ENCODE measurements at regions not wholly inside any gene's neighbourhood (a gene's known extent, or its start where the extent isn't known, plus 50 kb on each side); places are given as distances from the start of the nearest gene placed in this dataset.

DNA sequence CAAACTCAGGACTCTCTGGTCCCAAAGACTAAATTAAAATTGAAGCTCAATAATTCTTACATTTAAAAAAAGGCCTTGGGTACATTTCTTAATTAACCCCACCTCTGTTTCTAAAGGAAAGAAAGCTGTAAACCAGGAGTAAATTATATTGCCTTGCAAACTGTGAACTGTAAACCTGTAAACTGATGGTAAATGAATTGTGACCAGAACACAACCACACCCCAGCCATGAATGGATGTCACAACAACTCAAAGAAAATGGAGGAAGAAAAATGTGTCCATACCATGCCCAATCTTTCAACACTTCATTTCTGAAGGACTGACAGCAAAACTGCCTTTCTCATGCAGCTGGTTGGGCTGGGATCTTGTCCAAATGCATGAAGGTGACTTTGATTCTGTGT, 171.3 kb upstream of the C1orf87 start:
- DNase-seq: no peak

GRCh38 chr1:60235275-60235674, 161.7 kb upstream of the C1orf87 start:
- DNase-seq: no peak

DNA sequence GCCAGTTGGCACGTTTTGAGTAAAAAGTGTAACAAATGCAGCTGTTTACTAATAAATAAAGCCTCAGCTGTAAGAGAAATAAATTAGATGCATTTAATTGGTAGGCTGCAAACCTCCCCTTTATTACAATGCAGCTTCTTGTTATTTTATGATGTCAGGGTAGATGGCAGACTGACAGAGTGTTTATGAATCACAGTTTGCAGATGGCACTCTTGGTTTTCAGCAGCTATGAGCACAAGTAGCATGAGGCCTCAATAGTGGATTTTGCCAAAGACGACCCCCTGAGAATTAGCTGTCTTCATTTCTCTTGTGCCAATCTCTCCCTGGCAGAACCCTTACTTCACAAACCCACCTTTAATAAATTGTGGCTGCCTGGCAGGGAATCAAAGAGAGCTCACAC, 161.2 kb upstream of the C1orf87 start:
- no peak for DNase-seq

- no peak for DNase-seq
These were observed 156.3 kb upstream of the C1orf87 start for GRCh38 chr1:60229821-60230220.

DNA sequence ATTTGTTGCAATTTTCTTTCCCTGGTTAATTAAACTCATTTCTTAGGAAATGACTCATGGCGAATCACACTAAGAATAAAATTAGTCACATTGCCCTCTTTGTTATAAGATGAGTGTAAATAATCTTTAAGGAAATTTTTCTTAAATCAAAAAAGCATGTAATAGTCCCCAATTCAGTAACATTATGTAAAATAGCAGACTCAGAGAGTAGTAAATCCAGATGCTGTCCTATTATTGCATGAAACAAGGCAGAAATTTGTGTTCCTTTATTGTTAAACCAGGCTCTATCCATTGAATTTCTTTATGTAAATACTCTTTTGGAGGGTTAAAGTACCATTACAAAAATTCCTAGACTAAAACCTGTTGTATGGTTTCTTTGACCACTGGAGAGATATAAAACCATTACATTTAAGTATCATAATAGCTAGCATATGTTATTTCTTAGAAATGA, 154.5 kb upstream of the C1orf87 start:
- DNase-seq: peak; percentile 32

DNA sequence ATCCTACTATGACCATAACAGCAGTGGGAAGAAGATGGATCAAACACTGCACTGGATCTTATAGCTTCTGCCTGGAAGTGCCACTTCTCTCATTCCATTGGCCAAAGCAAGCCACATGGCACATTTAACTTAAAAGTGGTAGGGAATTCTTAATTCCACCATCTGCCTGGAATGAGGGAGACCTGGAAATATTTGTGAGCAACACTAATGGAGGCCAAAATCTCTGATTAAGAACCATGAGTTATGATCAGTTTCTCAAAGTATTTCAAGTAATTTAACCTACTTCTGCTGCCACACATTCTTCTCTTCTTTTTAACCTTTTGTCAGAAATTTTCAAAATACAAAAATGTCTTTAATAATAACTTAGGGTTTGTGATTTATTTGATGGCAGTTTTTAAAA, 154.0 kb upstream of the C1orf87 start:
- DNase-seq: no peak

GRCh38 chr1:60225486-60225885, 151.9 kb upstream of the C1orf87 start:
- no peak for DNase-seq

GRCh38 chr1:60224523-60224922, 151.0 kb upstream of the C1orf87 start:
- DNase-seq: no peak

- no peak for DNase-seq
These were observed 149.6 kb upstream of the C1orf87 start for GRCh38 chr1:60223158-60223557.

DNA sequence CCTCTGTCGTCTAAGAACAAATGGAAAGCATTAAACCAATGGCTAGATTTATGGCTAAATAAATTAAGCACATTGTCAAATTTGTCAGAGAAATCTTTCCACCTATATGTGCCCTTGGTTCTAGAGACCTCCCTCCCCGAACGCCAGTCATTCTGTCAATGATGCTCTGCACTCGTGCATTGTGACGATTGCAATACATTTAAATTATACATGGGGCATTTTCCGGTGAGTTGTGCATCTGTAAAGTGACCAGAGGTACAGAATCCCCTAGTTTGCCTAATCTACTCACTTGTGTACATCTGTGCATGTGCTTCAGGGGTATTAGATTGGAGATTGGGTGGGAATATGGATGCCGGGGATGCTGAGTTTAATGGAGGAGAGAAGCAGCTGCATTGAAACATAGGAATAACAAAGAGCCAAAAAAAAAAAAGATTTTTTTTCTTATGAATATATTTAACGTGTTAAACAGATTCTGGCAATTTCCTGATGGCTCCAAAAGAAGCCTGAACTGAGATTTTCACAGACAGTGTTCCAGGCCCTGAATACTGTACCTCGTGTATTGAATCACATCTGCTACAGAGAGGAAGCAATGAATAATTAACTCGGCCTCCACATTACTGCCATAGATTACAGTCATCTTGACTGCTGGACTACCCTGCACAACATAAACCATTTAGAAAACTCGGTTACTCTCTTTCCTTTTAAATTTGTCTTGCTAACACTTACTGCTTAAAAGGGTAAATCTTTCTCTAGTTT, 149.0 kb upstream of the C1orf87 start:
- DNase-seq: no peak

DNA sequence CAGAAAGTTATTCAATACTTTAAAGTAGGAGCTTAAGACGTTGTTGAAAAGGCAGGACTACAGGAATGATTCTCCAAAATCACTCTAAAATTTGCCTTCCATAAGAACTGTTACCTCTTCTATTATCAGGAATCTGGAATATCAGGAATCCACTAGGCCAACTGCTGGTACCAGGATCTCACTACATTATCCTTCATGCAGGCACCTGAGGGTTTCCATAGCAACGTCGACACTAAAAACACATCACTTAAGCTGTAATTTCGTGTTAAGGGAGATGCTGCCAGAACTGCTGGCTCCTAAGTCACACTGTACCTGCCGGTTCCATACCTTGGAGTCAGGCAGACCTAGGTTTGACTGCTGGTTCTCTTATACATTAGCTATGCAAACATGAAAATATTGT, 139.7 kb upstream of the C1orf87 start:
- no peak for DNase-seq

- DNase-seq: no peak
These were observed 122.5 kb upstream of the C1orf87 start for GRCh38 chr1:60196026-60196425.

DNA sequence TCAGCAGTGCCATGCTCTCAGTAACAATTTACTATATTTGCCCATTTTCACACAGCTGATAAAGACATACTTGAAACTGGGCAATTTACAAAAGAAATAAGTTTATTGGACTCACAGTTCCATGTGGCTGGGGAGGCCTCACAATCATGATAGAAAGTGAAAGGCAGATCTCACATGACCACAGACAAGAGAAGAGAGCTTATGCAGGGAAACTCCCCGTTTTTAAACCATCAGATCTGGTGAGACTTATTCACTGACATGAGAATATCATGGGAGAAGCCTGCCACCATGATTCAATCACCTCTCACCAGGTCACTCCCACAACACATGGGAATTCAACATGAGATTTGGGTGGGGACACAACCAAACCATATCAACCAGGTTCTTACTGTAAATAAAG, 112.1 kb upstream of the C1orf87 start:
- DNase-seq: no peak

- no peak for DNase-seq
These were observed 111.0 kb upstream of the C1orf87 start for GRCh38 chr1:60184521-60184920.

DNA sequence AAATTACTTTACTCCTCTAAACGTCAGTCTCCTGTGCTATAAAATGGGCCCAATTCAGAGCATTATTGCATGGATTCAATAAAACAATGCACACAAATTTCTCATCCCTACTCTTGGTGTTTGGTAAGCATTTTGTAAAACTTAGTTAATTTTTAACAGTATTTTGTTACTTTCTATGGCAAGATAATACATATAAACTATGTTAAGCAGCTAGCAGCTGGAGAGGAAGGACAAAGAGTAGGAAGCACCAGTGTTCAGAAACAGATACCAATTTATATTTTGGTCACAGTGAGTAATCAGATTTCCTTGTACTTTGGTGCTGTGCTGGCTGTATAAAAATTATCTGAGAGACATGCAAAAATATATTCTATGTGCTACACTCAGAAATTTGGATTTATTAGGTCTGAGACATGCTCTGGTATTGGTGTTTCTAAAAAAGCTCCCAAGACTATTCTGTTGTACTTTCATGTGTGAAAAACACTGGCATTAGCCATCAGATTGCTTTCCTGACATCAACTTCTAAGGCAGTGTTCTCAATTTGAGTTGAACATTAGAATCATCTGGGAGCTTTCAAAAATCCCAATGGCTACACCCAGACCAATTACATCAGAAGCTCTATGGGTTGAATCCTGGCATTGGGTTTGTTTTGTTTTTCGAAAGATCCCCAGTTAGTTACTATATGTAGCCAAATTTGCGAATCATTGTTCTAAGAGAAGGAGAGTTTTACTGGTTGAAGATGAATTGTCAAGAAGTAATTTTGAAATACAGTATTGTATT, 100.3 kb upstream of the C1orf87 start:
- no peak for DNase-seq

DNA sequence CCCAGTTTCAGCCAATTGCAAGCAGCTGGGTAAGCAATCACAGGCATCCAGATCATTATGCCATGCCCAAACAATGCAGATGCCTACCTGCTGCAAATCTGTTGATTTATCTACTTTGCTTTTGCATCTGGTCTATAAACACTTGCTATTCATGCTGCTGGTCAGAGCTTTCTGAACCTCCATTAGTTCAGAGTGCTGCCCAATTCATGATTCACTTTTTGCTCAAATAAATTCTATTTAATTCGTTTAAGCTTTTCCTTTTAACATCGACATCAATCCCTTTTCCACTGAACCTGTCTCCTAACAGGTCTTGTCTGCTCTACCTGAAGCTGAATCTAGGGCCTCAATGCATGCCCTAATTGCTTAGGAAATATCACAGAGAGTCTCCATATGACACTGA, 99.4 kb upstream of the C1orf87 start:
- no peak for DNase-seq

DNA sequence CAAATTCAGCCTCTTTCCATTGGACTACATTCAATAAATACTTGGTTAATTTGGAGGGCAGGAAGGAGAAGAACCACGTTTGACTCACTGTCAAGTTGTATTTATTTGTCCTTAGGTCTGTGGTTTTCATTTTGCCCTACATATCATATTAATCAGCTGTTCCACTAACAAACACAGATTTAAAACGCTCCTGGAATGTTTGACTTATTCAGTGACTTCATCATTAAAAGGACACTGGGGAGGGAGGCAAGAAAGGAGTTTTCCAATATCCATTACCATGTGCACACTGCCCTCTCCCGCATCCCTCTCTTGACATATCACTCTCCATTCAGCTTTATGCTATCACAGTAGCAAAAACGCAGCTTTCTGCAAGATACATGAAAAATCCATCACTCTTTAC, 98.2 kb upstream of the C1orf87 start:
- no peak for DNase-seq

- DNase-seq: no peak
These were observed 97.1 kb upstream of the C1orf87 start for GRCh38 chr1:60170709-60171108.

DNA sequence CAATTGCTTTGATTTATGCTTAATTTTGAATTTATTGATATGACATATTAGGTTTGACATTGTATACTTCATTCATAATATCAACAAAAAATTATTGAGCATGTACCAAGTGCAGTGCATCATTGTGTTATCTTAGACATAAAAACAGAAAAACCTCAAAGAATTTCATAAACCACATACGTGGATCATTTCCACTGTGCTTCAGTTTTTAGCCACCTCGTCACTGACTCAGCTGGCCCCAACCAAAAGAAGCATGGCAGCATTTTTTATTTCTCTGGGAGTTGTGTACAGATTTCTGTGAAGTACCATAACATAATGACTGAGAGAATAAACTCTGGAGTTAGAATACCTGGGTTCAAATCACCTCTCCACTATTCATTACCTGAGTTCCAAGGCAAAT, 95.6 kb upstream of the C1orf87 start:
- DNase-seq: no peak

- no peak for DNase-seq
These were observed 89.4 kb upstream of the C1orf87 start for GRCh38 chr1:60162936-60163335.

DNA sequence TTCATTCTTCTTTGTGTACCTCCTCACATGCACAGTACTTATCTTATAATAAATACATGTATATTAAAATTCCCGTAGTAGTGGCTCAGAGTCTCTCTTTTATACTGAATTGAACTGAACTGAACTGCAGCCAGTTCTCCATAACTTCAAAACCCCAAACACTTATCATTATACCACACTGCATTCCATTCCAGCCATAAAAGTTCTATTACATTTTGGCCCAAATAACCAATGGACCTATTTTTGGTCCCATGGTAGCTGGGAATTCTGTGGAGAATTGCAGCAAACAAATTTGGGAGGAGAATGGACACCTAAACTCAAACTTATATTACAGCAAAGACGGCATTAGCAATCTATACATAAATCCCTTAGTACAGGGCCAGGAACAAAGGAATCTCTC, 86.6 kb upstream of the C1orf87 start:
- no peak for DNase-seq

GRCh38 chr1:60156371-60156770, 82.8 kb upstream of the C1orf87 start:
- no peak for DNase-seq

GRCh38 chr1:60153961-60154360, 80.4 kb upstream of the C1orf87 start:
- no peak for DNase-seq

- no peak for DNase-seq
These were observed 79.3 kb upstream of the C1orf87 start for GRCh38 chr1:60152891-60153290.
